ENCODE measurements at regions not wholly inside any gene's neighbourhood (a gene's known extent, or its start where the extent isn't known, plus 50 kb on each side); places are given as distances from the start of the nearest gene placed in this dataset.

DNA sequence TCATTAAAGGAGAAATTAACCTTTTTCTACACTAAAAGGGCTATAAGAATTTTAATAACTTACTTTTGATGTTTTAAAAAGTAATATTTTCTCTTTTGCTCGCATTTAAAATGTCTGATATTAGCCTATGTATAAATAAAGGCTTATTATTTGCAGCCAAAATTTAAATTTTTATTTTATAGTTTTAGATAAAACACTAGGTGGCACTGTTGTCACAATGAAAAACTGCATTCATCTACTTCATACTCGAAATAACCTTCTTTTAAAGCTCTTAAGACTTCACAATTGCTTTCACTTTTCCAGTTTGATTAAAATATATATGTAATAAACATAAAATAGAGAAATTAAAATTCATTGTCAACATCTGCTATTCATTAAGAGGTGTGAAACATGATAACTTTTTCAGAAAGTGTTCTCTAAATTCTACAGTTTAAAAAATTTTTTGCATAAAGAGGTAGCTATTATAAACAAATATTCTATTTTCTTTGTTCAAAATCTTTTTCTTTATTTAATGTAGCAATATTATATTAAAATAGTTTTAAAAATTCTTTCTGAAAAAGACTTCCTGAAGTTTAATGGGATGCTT, 78.8 kb upstream of the DEFB112 start:
- Histone ChIP-seq H3K9me3 (ENCODE audit: control insufficient read depth, insufficient read depth, low read depth, low read length) (no peaks in the 10 kb centered on the region), H3K4me3 (ENCODE audit: low read depth in 2 of 2, low read length in 2 of 2) (no peak overlapping the region), H3K27me3 (ENCODE audit: control insufficient read depth, insufficient read depth, low read length) (no peaks in the 10 kb centered on the region; the same call in 1 of the 2 replicates), H3K27ac (ENCODE audit: low read length) (no peak overlapping the region), H3K36me3 (ENCODE audit: control insufficient read depth, insufficient read depth, low read length) (no peaks in the 10 kb centered on the region), H3K4me1 (ENCODE audit: control insufficient read depth, insufficient read depth, low read length) (no peaks in the 10 kb centered on the region)
- BruUV-seq (replicated peaks): no TSS peak
- ChIA-PET CTCF (interaction anchor here (0.9 kb wide), 1 partner anchor 667 kb away, joined by 3 read pairs; no protein-coding TSS in a partner anchor), POLR2A (no interaction called here)
- no peak for TF ChIP-seq SIN3A (IDR thresholded peaks at IDR 0.05; ENCODE audit: borderline replicate concordance, insufficient read depth, low read depth, low read length)
- no peak for TF ChIP-seq POLR2AphosphoS5 (IDR thresholded peaks at IDR 0.05; ENCODE audit: low read depth, low read length)
- no peak for TF ChIP-seq CTCF (IDR thresholded peaks at IDR 0.05)
- TF ChIP-seq TCF7L2 (IDR thresholded peaks at IDR 0.05; ENCODE audit: low read depth, low read length): no peak
- TF ChIP-seq, protein P1, sequence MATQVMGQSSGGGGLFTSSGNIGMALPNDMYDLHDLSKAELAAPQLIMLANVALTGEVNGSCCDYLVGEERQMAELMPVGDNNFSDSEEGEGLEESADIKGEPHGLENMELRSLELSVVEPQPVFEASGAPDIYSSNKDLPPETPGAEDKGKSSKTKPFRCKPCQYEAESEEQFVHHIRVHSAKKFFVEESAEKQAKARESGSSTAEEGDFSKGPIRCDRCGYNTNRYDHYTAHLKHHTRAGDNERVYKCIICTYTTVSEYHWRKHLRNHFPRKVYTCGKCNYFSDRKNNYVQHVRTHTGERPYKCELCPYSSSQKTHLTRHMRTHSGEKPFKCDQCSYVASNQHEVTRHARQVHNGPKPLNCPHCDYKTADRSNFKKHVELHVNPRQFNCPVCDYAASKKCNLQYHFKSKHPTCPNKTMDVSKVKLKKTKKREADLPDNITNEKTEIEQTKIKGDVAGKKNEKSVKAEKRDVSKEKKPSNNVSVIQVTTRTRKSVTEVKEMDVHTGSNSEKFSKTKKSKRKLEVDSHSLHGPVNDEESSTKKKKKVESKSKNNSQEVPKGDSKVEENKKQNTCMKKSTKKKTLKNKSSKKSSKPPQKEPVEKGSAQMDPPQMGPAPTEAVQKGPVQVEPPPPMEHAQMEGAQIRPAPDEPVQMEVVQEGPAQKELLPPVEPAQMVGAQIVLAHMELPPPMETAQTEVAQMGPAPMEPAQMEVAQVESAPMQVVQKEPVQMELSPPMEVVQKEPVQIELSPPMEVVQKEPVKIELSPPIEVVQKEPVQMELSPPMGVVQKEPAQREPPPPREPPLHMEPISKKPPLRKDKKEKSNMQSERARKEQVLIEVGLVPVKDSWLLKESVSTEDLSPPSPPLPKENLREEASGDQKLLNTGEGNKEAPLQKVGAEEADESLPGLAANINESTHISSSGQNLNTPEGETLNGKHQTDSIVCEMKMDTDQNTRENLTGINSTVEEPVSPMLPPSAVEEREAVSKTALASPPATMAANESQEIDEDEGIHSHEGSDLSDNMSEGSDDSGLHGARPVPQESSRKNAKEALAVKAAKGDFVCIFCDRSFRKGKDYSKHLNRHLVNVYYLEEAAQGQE (IDR thresholded peaks at IDR 0.05; ENCODE audit: insufficient read depth in 1 of 2, low read depth in 2 of 2, low read length in 1 of 2): no peak
- intact Hi-C loops (cut with micrococcal nuclease; ENCODE audit: unreplicated experiment): loop anchor here (2.0 kb wide), 1 partner anchor 474 kb away; no protein-coding TSS in a partner anchor
- ATAC-seq (no peak), DNase-seq (ENCODE audit: low read depth, low spot score) (no peak)
- in situ Hi-C loops (cut with HindIII; ENCODE audit: low pct_unique_long_range_greater_than_20kb, low sequenced_read_pairs): no loop called here

DNA sequence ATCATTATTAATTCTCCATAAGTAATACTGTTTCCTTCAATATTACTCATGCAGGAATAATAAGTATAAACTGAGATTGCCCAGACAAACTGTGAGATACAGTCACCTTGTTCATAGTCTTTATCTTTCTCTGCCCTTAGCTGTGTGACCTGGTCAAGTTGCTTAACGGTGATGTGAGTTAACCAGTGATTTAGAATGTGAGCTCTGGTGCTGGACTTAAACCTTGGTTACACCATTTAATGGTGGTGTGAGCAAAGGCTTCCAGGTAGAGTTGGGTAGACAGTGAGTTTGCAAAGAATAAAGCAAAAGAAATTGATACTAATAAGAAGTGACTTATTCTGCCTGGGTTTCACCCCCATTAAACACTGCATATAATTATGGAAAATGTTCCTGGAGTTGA, 86.2 kb upstream of the DEFB112 start:
- no peak for ATAC-seq
- CTCF ChIA-PET: no interaction called here
- POLR2A ChIA-PET: no interaction called here

GRCh38 chr6:50141100-50141499, 91.4 kb upstream of the DEFB112 start:
- H3K4me1 ChIP-seq (ENCODE audit: control insufficient read depth, insufficient read depth, low read length): no peaks in the 10 kb centered on the region
- no peaks in the 10 kb centered on the region for H3K36me3 ChIP-seq (ENCODE audit: control insufficient read depth, insufficient read depth, low read length)
- H3K27me3 ChIP-seq (ENCODE audit: control insufficient read depth, insufficient read depth, low read length): no peaks in the 10 kb centered on the region
- H3K4me3 ChIP-seq (ENCODE audit: low read depth in 2 of 2, low read length in 2 of 2): no peak overlapping the region
- TF ChIP-seq TCF7L2 (IDR thresholded peaks at IDR 0.05; ENCODE audit: low read depth, low read length): no peak
- TF ChIP-seq, protein P1 (IDR thresholded peaks at IDR 0.05; ENCODE audit: insufficient read depth in 1 of 2, low read depth in 2 of 2, low read length in 1 of 2): no peak
- TF ChIP-seq SIN3A (IDR thresholded peaks at IDR 0.05; ENCODE audit: borderline replicate concordance, insufficient read depth, low read depth, low read length): no peak
- TF ChIP-seq CTCF (IDR thresholded peaks at IDR 0.05): no peak
- no peak for TF ChIP-seq POLR2AphosphoS5 (IDR thresholded peaks at IDR 0.05; ENCODE audit: low read depth, low read length)
- DNase-seq (ENCODE audit: low read depth, low spot score): no peak
- ATAC-seq: no peak
- no peaks in the 10 kb centered on the region for H3K9me3 ChIP-seq (ENCODE audit: control insufficient read depth, insufficient read depth, low read depth, low read length)
- no TSS peak for BruUV-seq (replicated peaks)
- in situ Hi-C loops (cut with HindIII; ENCODE audit: low pct_unique_long_range_greater_than_20kb, low sequenced_read_pairs) (no loop called here), intact Hi-C loops (cut with micrococcal nuclease; ENCODE audit: unreplicated experiment) (no loop called here)
- CTCF ChIA-PET: no interaction called here
- POLR2A ChIA-PET: no interaction called here
- no peak overlapping the region for H3K27ac ChIP-seq (ENCODE audit: low read length)

More for the DNA sequence above, 86.2 kb upstream of the DEFB112 start:
- H3K4me3 ChIP-seq (ENCODE audit: low read depth in 2 of 2, low read length in 2 of 2): no peak overlapping the region
- H3K27ac ChIP-seq (ENCODE audit: low read length): no peak overlapping the region
- DNase-seq (ENCODE audit: low read depth, low spot score): no peak
- TF ChIP-seq TCF7L2 (IDR thresholded peaks at IDR 0.05; ENCODE audit: low read depth, low read length): no peak
- no peaks in the 10 kb centered on the region for H3K9me3 ChIP-seq (ENCODE audit: control insufficient read depth, insufficient read depth, low read depth, low read length)
- no peaks in the 10 kb centered on the region for H3K36me3 ChIP-seq (ENCODE audit: control insufficient read depth, insufficient read depth, low read length)
- in situ Hi-C loops (cut with HindIII; ENCODE audit: low pct_unique_long_range_greater_than_20kb, low sequenced_read_pairs) (no loop called here), intact Hi-C loops (cut with micrococcal nuclease; ENCODE audit: unreplicated experiment) (no loop called here)
- H3K4me1 ChIP-seq (ENCODE audit: control insufficient read depth, insufficient read depth, low read length): no peaks in the 10 kb centered on the region
- no TSS peak for BruUV-seq (replicated peaks)
- H3K27me3 ChIP-seq (ENCODE audit: control insufficient read depth, insufficient read depth, low read length): no peaks in the 10 kb centered on the region
